CMK (cell line): ENCODE measurements at regions not wholly inside any gene's neighbourhood (a gene's known extent, or its start where the extent isn't known, plus 50 kb on each side); places are given as distances from the start of the nearest gene placed in this dataset.
"Not testable (repeated sequence)": the region's sequence is repeated elsewhere in the genome, so short reads cannot be mapped to it uniquely, and the experiment has no call there.

Source experiments
- DNase-seq: peaks from one replicate; pipeline ENCODE4 v3.0.0-alpha.2; 2010; ENCODE audit warnings: low read depth

DNA sequence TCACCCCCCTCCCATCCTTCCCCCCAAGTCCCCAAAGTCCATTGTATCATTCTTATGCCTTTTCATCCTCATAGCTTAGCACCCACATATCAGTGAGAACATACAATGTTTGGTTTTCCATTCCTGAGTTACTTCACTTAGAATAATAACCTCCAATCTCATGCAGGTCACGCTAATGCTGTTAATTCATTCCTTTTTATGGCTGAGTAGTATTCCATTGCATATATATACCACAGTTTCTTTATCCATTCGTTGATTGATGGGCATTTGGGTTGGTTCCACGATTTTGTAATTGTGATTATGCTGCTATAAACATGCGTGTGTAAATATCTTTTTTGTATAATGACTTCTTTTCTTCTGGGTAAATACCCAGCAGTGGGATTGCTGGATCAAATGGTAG, 621.9 kb upstream of the NRP1 start:
- DNase-seq, result not testable (repeated sequence)

DNA sequence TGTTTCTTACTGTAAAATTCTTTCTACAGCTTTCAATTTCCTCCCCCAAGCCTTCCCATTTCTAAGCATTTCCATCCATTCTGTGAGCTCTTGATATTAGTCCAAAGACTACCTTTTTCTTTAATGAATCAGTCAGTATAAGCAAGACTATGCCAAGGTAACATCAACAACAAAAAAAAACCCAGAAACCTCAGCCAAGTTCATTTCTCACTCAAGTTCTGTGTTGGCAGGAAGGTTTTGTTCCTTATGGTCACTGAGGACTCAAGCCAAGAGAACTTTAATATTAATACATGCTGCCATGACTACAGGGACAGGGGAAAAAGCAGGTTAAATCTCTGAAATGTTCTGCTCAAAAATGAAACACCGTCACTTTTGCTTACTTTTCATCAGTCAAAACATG, 621.2 kb upstream of the NRP1 start:
- DNase-seq, result no peak

DNA sequence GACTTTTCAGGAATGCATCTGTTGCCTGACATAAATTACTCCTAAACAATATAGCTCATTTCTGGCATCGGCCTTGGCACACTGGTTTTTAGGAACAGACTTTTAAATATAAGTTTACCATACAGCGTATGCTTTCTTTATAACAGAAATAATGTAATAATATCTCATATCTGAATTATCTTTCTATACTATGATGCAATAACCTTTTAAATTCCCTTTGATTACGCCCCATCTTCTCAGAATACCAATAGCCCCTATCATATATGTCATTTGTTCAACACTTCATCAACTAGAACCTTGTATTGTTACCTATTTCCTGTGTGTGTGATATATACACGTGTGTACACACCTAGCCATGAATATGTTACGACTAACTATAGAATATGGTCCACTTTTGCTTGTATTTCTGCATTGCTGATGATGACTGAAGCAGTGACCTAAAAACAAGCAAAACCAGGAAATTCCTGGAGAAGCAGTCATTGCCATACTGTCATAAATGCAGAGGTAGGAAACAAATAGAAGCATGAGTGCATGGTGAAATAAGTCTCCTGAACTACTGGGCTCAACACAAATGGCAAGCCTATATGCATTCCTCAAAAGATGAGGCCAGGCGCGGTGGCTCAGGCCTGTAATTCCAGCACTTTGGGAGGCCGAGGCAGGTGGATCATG, 618.4 kb upstream of the NRP1 start:
- no peak for DNase-seq

DNA sequence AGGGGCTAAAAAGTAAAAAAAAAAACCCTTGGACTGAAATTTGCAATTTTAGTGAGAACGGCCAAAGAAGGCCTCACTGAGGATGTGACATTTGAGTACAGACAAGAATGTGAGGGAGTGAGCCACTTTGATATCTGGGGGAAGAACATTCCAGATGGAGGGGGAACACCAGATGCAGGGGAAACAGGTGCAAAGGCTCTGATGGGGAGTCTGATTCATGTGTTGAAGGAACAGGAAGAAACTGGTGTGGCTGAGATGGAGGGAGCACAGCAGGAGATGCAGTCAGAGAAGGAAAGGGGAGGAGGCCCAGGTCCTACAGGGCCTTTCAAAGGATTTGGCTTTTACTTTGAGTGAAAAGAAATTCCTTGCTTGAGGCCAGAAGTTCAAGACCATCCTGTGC, 615.7 kb upstream of the NRP1 start:
- DNase-seq, result peak; percentile 87

DNA sequence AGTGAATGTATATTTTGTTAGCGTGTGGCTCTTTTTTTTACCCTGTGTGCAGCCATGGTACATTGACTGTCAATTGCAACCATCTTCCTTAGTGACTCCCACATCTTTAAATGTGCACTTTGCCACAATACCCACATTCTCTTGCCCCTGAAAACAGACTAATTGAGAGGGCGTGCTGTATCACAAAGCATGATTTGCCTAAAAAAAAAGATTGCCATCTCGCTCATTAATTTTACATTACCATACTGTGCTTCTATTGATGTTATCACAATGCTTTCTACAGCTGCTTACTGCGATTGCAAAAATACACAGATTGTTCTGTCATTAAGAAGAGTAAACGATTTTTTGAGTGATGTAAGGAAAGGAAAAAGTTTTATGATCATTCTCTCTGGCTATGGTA, 613.1 kb upstream of the NRP1 start:
- DNase-seq, result no peak

DNA sequence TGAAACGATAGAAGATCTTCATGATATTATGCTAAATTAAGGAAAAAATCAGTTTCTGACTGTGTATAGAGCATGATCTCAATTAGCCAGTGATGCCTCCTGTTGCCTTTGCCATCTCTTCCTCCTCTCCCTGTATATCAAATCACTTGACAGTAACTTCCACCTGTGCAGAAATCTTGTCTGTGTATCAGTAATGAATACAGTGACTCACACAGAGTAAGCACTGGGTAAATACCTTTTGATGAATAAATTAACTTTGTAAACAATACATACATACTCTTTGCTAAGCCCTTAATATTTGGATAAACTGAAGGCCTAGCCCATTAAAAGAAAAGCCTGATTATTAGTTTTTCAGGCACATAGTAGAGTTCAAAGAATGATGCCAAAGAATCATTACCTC, 610.6 kb upstream of the NRP1 start:
- DNase-seq, result no peak

DNA sequence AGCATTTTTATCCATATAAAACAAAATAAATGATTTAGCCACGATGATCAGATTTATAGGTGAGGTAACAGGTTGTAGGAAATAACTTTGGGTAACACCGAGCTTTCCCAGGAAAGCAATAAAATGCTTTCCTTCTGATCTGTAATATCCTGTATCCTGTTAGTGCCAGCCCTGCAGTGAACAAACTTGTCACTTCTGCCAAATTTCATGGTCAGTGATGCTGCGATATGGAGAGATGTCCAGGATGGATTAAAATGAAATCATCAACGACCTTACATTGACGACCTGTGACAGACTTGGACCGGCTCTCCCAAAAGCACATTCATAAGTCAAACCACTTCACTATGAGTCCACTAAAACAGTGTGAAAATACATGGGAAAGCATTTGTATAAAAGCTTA, 608.0 kb upstream of the NRP1 start:
- no peak for DNase-seq

DNA sequence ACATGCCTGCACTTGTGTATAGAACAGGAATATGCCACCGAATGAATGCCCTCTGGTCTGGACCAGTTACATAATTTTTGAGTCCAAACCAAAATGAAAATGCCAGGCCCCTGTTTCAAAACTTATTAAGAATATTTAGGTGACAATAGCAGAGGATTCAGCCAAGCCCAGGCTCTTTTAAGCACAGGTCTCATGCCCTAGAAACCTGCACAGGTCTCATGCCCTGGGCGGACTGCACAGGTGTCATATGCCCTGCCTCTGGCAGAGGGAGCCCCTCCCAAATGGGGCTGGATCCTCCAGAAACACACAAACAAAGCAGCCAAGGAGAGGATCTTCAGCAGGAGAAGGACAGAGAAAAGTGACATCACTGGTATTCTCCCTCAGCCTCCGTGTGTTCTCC, 605.4 kb upstream of the NRP1 start:
- DNase-seq, result no peak

DNA sequence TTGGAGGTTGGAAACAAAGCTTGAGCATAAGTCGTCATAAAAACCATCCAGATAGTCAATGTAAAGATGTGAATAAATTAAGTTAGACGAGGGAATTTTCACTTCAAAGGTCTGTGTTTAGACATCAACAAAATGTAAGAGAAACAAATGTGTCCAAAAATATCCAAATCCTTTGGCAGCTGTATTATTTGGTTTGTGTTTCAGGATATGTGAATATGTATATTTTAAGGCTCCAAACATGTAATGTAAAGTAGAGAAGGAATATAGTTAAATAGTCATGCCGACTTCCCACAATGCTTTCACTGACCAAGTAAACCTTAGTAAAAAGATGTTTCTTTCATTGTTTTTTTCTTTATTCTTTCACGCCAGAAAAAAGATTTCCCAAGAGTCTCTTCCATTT, 604.9 kb upstream of the NRP1 start:
- no peak for DNase-seq

DNA sequence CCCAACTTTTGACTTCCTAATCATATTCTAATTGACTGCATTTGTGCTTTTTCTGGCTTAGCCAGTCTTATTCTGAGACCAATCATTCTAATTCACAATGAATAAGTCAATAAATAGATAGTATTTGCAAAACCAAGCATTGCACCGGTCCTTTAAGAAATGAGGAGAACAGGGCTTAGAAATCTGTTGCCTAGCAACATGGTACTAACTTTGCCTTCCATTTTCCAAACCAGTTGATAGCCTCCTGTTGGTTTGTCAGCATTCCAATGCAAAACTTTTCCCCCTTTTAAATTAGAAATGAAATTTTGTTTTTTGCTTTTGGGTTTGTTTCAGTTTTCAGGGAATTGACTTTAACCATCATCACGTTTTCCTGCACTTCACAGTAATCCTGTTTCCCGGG, 603.5 kb upstream of the NRP1 start:
- no peak for DNase-seq

DNA sequence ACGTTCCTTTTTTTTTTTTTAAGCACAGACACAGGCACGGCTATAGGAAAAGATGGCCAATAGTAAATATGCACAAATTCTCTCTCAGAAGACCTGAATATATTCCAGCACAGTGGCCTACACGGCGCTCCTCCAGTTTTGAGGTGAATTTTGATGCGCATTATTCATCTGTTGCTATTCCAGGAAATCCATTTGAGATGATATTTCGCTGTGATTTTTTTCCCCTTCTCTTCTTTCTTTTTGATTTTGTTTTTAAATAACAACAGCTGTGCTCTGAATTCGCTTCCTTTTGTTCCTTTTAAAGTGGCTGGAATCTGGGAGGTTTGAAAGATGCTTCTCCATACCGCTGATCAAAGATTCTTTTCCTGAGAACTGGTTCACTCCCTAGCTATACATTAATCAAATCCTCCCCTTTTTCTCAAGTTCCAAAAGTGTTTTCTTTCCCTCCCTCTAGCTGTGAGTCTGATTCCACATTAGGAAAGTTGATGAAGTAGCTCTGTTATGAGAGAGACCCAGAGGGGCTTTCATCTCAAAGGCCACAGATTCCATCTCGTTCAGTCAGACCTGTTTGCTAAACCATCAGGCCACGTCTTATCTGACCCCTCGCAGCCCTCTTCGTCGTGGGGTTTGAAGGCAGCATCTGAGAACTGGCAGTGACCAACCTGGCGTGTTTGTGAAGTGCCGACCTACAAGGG, 602.7 kb upstream of the NRP1 start:
- no peak for DNase-seq

DNA sequence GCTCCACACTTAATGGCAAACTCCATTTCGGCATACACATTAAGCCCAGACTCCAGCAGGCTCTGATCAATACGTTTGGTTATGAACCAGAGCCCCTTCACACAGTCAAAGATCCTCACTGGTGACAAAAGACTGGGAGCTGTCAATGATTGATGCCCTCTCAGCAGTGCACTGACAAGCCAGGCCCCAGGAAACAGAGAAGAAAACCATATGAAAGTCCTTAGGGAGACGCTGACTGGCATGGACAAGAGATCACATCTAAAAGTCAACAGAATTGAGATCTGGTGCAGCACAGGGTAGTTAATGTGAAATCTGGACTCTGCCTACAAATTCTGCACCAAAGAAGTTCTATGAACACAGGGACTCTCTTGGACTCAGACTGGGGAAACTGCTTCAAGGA, 600.9 kb upstream of the NRP1 start:
- no peak for DNase-seq

DNA sequence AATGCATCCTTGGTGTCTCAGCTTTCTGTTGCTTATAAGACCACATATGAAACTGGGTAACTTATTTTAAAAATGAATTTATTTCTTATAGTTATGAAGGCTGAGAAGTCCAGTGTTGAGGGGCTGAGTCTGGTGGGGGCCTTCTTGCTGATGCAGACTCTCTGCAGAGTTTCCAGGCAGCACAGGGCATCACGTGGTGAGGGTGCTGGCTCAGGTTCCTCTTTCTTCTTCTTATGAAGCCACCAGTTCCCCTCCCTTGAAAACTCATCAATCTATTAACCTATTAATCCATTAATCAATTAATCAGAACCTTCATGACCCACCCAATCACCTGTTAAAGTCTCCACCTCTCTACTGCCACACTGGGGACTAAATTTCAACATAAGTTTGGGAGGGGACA, 595.6 kb upstream of the NRP1 start:
- DNase-seq, result no peak

DNA sequence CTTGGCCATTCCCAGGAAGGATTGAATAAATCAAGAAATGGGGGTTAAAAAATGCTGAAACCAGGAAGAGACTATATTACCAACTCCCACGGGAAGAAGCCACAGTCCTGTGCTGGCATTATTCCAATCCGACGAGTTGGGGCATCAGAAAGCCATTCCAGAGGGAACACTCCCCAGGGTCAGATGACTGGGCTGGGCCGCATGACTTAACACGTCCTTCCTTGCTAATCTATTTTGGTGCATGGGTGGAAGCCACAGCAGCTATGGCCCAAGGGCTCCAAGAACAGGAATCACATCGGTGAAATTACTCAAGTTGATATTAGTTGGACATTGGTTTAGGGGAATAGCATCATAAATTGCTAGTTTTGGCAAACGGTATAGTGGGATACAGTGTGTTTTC, 592.9 kb upstream of the NRP1 start:
- no peak for DNase-seq

DNA sequence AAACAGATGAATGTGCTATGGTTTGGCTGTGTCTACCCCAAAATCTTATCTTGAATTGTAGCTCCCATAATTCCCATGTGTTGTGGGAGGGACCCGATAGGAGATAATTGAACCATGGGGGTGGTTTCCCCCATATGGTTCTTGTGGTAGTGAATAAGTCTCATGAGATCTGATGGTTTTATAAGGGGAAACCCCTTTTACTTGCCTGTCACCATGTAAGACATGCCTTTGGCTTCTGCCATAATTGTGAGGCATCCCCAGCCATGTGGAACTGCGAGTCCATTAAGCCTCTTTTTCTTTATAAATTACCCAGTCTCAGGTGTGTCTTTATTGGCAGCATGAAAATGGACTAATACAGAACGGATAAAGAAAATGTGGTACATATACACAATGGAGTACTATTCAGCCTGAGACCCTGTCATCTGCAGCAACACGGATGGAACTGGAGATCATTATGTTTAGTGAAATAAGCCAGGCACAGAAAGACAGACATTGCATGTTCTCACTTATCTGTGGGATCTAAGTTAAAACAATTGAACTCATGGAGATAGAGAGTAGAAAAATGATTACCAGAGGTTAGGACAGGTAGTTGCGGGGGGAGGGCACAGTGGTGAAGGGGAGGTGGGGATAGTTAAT, 587.6 kb upstream of the NRP1 start:
- DNase-seq, result no peak

DNA sequence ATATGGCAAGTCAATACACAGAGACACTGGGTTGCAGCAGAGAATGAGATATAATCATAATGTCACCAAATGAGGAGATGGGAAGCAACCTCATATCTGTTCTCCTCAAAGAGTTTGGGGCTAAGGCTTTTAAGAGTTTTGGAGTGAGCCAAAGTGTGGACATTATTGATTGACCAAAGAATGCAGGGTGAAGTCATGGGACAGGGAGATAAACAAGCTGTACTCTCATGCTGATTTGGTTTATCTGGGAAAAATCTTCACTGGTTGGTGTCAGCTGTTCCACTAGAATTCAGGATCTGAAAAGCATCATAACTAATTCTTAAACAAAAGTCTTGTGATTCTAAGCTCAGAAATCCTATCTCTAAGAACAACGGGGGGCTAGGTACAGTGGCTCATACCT, 585.9 kb upstream of the NRP1 start:
- DNase-seq, result no peak

DNA sequence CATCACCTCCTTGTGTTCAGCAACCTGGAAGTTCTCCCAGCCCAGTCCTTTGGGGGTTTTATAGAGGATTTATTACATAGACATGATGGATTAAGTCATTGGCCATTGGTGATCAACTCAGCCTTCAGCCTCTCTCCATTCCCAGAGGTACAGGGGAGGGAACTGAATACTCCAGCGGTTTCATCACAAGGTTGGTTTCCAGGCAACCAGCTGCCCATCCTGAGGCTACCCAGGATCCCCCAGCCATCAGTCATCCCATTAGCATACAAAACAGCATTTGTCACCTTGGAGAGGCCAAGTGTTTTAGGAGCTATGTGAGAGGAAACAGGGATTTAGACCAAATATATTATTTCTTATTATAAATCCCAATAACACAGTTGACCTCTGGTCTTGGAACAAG, 584.8 kb upstream of the NRP1 start:
- no peak for DNase-seq

DNA sequence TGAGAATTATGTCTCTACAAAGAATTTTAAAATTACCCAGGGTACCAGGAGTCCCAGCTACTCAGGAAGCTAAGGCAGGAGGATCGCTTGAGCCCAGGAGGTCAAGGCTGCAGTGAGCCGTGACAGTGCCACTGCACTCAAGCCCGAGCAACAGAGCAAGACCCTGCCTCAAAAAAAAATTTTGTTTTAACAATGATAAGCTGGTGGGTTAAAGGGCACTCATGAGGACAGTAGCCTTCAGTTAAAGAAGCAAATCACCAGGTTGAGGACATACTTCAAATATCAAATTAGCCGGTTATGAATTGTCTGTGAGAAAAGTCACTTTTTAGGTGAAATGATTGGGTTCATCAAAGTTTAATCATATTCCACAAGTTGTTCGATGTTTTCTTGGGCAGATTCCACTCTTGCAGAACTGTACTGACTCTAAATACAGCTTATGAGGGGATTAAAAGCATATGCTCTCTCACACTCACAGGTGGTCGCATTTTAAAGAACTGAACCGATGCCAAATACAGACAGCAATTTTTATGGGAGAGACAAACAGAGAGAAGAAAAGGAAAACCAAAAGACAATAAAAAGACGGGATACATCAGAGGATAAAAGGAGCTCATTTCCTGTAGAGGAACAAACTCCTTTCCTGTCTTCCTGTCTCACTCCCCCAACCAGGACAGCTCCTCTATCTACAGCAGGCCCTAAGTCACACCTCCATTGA, 582.8 kb upstream of the NRP1 start:
- DNase-seq, result no peak

DNA sequence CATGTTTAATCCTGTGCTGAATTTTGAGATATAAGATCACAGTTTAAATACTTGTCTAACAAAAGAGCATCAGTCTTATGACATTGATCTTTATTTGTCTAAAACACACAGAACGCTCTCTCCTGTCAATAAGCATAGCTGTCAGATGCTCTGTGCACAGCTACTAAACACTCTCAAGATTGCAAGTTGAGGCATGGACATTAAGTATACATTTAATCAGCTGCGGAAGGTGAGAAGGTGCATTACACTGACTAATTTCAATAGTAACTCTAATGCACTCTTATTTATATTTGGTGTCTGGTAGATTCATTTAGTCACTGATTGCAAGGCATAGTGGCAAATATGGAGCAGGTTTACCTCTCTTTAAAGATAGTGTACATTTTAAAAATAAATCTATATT, 580.3 kb upstream of the NRP1 start:
- no peak for DNase-seq

DNA sequence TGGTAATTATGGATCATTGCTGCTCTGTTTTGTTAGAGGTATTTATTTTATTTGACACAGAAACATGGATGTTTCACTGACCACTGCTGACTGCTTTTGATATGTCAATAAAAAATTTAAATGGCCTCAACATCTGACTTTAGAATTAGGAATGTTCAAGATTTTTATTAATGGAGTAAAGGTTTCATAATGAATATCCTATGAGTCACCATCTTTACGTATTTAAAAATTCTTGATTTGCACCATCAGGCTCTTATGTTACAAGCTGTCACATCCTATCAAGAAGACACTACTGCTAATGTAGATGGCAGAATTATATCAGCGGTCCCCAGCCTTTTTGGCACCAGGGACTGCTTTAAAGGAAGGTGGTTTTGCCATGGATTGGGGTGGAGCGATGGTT, 578.7 kb upstream of the NRP1 start:
- DNase-seq, result no peak

DNA sequence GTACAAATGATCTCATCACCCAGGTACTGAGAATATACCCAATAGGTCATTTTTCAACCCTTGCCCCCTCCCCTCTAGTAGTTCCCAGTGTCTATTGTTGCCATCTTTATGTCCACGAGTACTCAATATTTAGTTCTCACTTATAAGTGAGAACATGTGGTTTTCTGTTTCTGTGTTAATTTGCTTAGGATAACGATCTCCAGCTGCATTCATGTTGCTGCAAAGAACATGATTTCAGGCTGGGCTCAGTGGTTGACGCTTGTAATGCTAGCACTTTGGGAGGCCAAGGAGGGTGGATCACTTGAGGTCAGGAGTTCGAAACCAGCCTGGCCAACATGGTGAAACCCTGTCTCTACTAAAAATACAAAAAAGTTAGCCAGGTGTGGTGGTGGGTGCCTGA, 575.0 kb upstream of the NRP1 start:
- DNase-seq, result not testable (repeated sequence)

DNA sequence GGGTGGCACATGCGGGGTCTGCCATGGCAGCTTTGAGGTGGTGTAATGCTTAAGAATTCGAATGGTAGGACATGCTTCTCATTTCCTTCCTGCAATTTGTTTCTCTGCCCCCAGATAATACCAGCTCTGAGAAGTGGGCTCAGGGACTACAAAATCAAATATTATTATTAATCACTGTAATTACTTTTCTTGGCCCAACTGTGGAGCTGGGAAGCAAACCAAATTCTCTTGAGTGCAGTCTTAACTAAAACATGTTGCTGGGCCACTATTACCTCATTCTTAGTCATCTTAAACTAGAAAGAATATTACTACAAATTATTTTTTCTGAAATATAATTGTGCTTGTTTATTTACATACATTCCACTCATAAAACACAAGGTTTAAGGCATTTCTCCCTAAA, 566.7 kb upstream of the NRP1 start:
- no peak for DNase-seq

DNA sequence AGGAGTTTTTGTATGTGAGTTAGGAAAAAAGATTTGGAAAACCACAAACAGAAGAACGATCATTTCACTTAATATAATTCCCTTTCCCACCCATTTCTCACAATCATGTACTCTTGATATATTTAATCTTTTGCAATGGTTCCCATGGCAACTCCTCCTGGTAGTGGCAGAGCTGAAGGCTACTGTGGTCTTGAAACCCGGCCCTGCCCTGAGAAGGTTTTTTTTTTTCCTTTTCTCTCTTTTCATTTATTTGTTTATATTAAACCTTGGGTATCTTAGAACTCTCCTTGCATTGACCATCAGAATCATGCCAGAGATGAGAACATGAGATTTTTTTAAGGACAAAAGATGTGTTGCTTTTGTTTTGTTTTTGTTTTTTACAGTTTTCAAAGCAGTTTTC, 566.1 kb upstream of the NRP1 start:
- no peak for DNase-seq
